ENCODE measurements at regions not wholly inside any gene's neighbourhood (a gene's known extent, or its start where the extent isn't known, plus 50 kb on each side); places are given as distances from the start of the nearest gene placed in this dataset.

GRCh38 chr3:158925021-158925420, 123.2 kb downstream of the MFSD1 start:
- DNase-seq (ENCODE audit: low spot score in 2 of 2) = no peak
- intact Hi-C loops (cut with DNase I) = no loop called here
- Histone ChIP-seq H3K9me3 (no peaks in the 10 kb centered on the region), H3K27me3 (no peaks in the 10 kb centered on the region), H3K27ac (no peak overlapping the region), H3K4me3 (no peak overlapping the region), H3K4me1 (no peaks in the 10 kb centered on the region), H3K36me3 (no peaks in the 10 kb centered on the region)
- no peak for TF ChIP-seq CTCF (IDR thresholded peaks at IDR 0.05)

GRCh38 chr3:158925828-158926494, 124.1 kb downstream of the MFSD1 start:
- intact Hi-C loops (cut with DNase I) = no loop called here
- Histone ChIP-seq H3K4me3 (no peak overlapping the region), H3K36me3 (no peaks in the 10 kb centered on the region), H3K4me1 (no peaks in the 10 kb centered on the region), H3K27me3 (no peaks in the 10 kb centered on the region), H3K27ac (no peak overlapping the region), H3K9me3 (no peaks in the 10 kb centered on the region)
- no peak for DNase-seq (ENCODE audit: low spot score in 2 of 2)
- no peak for TF ChIP-seq CTCF (IDR thresholded peaks at IDR 0.05)

GRCh38 chr3:158935846-158936245, 134.0 kb downstream of the MFSD1 start:
- H3K27ac ChIP-seq = no peak overlapping the region
- no peaks in the 10 kb centered on the region for H3K36me3 ChIP-seq
- intact Hi-C loops (cut with DNase I) = no loop called here
- no peaks in the 10 kb centered on the region for H3K27me3 ChIP-seq
- peaks cover 10 to 29% of the 10 kb centered on the region in 2 donors for H3K9me3 ChIP-seq
- H3K4me1 ChIP-seq = no peaks in the 10 kb centered on the region
- TF ChIP-seq CTCF (IDR thresholded peaks at IDR 0.05) = no peak
- no peak for DNase-seq (ENCODE audit: low spot score in 2 of 2)
- no peak overlapping the region for H3K4me3 ChIP-seq

- Histone ChIP-seq H3K4me1 (no peaks in the 10 kb centered on the region), H3K36me3 (no peaks in the 10 kb centered on the region), H3K9me3 (peaks cover 10 to 36% of the 10 kb centered on the region in 2 donors), H3K27me3 (no peaks in the 10 kb centered on the region), H3K4me3 (no peak overlapping the region), H3K27ac (no peak overlapping the region)
- no peak for DNase-seq (ENCODE audit: low spot score in 2 of 2)
- intact Hi-C loops (cut with DNase I) = no loop called here
- TF ChIP-seq CTCF (IDR thresholded peaks at IDR 0.05) = no peak
Measured at GRCh38 chr3:158936530-158937113, 134.8 kb downstream of the MFSD1 start.

- no peak for DNase-seq (ENCODE audit: low spot score in 2 of 2)
- no peaks in the 10 kb centered on the region for H3K9me3 ChIP-seq
- TF ChIP-seq CTCF (IDR thresholded peaks at IDR 0.05) = no peak
- no peak overlapping the region for H3K4me3 ChIP-seq
- no peak overlapping the region for H3K27ac ChIP-seq
- intact Hi-C loops (cut with DNase I) = no loop called here
- H3K36me3 ChIP-seq = no peaks in the 10 kb centered on the region
- no peaks in the 10 kb centered on the region for H3K4me1 ChIP-seq
- H3K27me3 ChIP-seq = no peaks in the 10 kb centered on the region
Measured at GRCh38 chr3:158950178-158950901, 148.5 kb downstream of the MFSD1 start.
